ENCODE measurements at regions not wholly inside any gene's neighbourhood (a gene's known extent, or its start where the extent isn't known, plus 50 kb on each side); places are given as distances from the start of the nearest gene placed in this dataset.
A peak's percentile ranks its signal among the peaks of the same experiment; 100 is the strongest.

- peaks cover 54% of the 10 kb centered on the region for H3K4me1 ChIP-seq (ENCODE audit: control insufficient read depth, extremely low read depth, insufficient read depth, low read length)
- CTCF ChIA-PET, result no interaction called here
- BruUV-seq (replicated peaks), result no TSS peak
- no peaks in the 10 kb centered on the region for H3K36me3 ChIP-seq (ENCODE audit: control insufficient read depth in 2 of 2, extremely low read depth in 1 of 2, insufficient read depth in 2 of 2, low read length in 2 of 2)
- no peaks in the 10 kb centered on the region for H3K27me3 ChIP-seq (ENCODE audit: control insufficient read depth in 2 of 2, insufficient read depth in 2 of 2, low read length in 2 of 2)
- no peaks in the 10 kb centered on the region for H3K79me2 ChIP-seq (ENCODE audit: control insufficient read depth, insufficient read depth, low read length)
- no peaks in the 10 kb centered on the region for H3K9me1 ChIP-seq (replicated peaks; ENCODE audit: control insufficient read depth, extremely low read depth, insufficient read depth, low read length)
- H3K4me3 ChIP-seq (replicated peaks in 1 of 3; ENCODE audit: insufficient read depth in 1 of 3, low read depth in 1 of 3, low read length in 3 of 3), result no peak overlapping the region
- H4K20me1 ChIP-seq (replicated peaks; ENCODE audit: control insufficient read depth, extremely low read depth, insufficient read depth, low read length), result no peaks in the 10 kb centered on the region
- DNase-seq (ENCODE audit: low read depth, low spot score) (peak; percentile 17), FAIRE-seq (no peak)
- intact Hi-C loops (cut with micrococcal nuclease) (no loop called here), dilution Hi-C loops (cut with MboI; ENCODE audit: extremely low pct_ligation_motif_present, low sequenced_read_pairs) (no loop called here)
- H3K27ac ChIP-seq (ENCODE audit: insufficient read depth, low read depth, low read length), result no peak overlapping the region
- POLR2A ChIA-PET, result no interaction called here
- no peak overlapping the region for H3K9ac ChIP-seq (replicated peaks; ENCODE audit: extremely low read depth, insufficient read depth, low read length)
- no peak overlapping the region for H2AFZ ChIP-seq (ENCODE audit: low read depth, low read length)
- TF ChIP-seq JUN (IDR thresholded peaks at IDR 0.05; ENCODE audit: borderline replicate concordance, insufficient read depth, insufficient read length, low read depth) (no peak), GATA2 (IDR thresholded peaks at IDR 0.05; ENCODE audit: insufficient read depth, insufficient read length, low read depth, low read length) (no peak), POLR2A (IDR thresholded peaks at IDR 0.05; ENCODE audit: low read depth, low read length) (no peak), EZH2 (IDR thresholded peaks at IDR 0.05; ENCODE audit: borderline replicate concordance, low read depth, low read length, severe bottlenecking) (no peak), MYC (IDR thresholded peaks at IDR 0.05; ENCODE audit: low read depth, low read length) (no peak), MAX (IDR thresholded peaks at IDR 0.05; ENCODE audit: insufficient read depth, insufficient read length) (no peak), POLR2AphosphoS5 (IDR thresholded peaks at IDR 0.05; ENCODE audit: insufficient read depth, low read depth, low read length) (no peak), FOS (IDR thresholded peaks at IDR 0.05; ENCODE audit: borderline replicate concordance, insufficient read depth, low read length) (no peak), CTCF (IDR thresholded peaks at IDR 0.05; ENCODE audit: extremely low read depth in 1 of 2, insufficient read depth in 1 of 2, low read depth in 1 of 2, low read length in 2 of 2) (no peak)
- H3K4me2 ChIP-seq (ENCODE audit: insufficient read depth, low read length), result peak overlapping the region; percentile 85
- H3K9me3 ChIP-seq (replicated peaks; ENCODE audit: control insufficient read depth, insufficient read depth, low read length), result no peaks in the 10 kb centered on the region
Measured at GRCh38 chr4:18111081-18111480, 89.5 kb upstream of the LCORL start.

Data from endothelial cell of umbilical vein (primary cell).